HCT116 (cell line): ENCODE measurements at regions not wholly inside any gene's neighbourhood (a gene's known extent, or its start where the extent isn't known, plus 50 kb on each side); places are given as distances from the start of the nearest gene placed in this dataset.

Experiments
- CTCF ChIP-seq, 3 experiments: fragments of 200-600 bp in 1 of 3; sonication (generic) in 1 of 3; IDR thresholded peaks in 2 of 3; conservative IDR thresholded peaks in 1 of 3; 2 replicates each; pipeline ENCODE4 v1.5.1; 2012 to 2017; ENCODE audit warnings: low read depth in 2 of 3, low read length in 2 of 3, antibody characterized with exemption in 1 of 3, borderline replicate concordance in 1 of 3, control low read depth in 1 of 3, mild to moderate bottlenecking in 1 of 3, mixed read lengths in 1 of 3, mixed run types in 1 of 3, moderate library complexity in 1 of 3; ENCODE audit not compliant: insufficient read depth in 1 of 3
- RAD21 ChIP-seq: IDR thresholded peaks from 2 replicates; pipeline ENCODE4 v1.6.1; 2012; ENCODE audit warnings: low read depth, mild to moderate bottlenecking
- YY1 ChIP-seq: IDR thresholded peaks from 2 replicates; pipeline ENCODE4 v1.6.1; 2011; ENCODE audit warnings: low read length, low read depth, moderate library complexity, mild to moderate bottlenecking; ENCODE audit not compliant: insufficient replicate concordance; ENCODE audit errors: extremely low read depth

- TF ChIP-seq CTCF (IDR thresholded peaks at IDR 0.05 in 2 of 3, conservative IDR thresholded peaks at IDR 0.05 in 1 of 3; ENCODE audit: borderline replicate concordance in 1 of 3, insufficient read depth in 1 of 3, low read depth in 2 of 3, low read length in 2 of 3) (no peak), YY1 (no peak), RAD21 (no peak)
These were observed 74.6 kb upstream of the KCND3 start for GRCh38 chr1:112063781-112064728.
